Stimulated activated CD4-positive, alpha-beta T cell treated with anti-CD3 and anti-CD28 coated beads, Interleukin-2, amount 100 ng/mL, for 24 hours (primary cell): ENCODE measurements at regions not wholly inside any gene's neighbourhood (a gene's known extent, or its start where the extent isn't known, plus 50 kb on each side); places are given as distances from the start of the nearest gene placed in this dataset.
A peak's percentile ranks its signal among the peaks of the same experiment; 100 is the strongest.

ENCODE experiments used
- DNase-seq, 2 donors: peaks; one replicate each; pipeline ENCODE4 v3.0.0-alpha.2; 2020

- peak in 1 of 2 donors; percentile 9 for DNase-seq
Measured at GRCh38 chr10:78869508-78870454, 199.0 kb upstream of the ZMIZ1 start.

- DNase-seq: no peak
Measured at GRCh38 chr10:78870458-78870857, 198.3 kb upstream of the ZMIZ1 start.

GRCh38 chr10:78871796-78872195, 197.0 kb upstream of the ZMIZ1 start:
- DNase-seq: peak in 1 of 2 donors; percentile 4

GRCh38 chr10:78873413-78873812, 195.4 kb upstream of the ZMIZ1 start:
- no peak for DNase-seq

- DNase-seq: no peak
Measured at GRCh38 chr10:78875331-78875877, 193.4 kb upstream of the ZMIZ1 start.

GRCh38 chr10:78875932-78876331, 192.8 kb upstream of the ZMIZ1 start:
- DNase-seq: peak in 1 of 2 donors; percentile 6

GRCh38 chr10:78876449-78876848, 192.3 kb upstream of the ZMIZ1 start:
- DNase-seq: no peak

- DNase-seq: no peak
Measured at GRCh38 chr10:78879621-78880020, 189.1 kb upstream of the ZMIZ1 start.

- DNase-seq: no peak
Measured at GRCh38 chr10:78886129-78886528, 182.6 kb upstream of the ZMIZ1 start.

- DNase-seq: peak in 1 of 2 donors; percentile 4
Measured at GRCh38 chr10:78889536-78890063, 179.2 kb upstream of the ZMIZ1 start.

GRCh38 chr10:78890506-78890905, 178.3 kb upstream of the ZMIZ1 start:
- peak in 1 of 2 donors; percentile 10 for DNase-seq

- peak in 1 of 2 donors; percentile 11 for DNase-seq
Measured at GRCh38 chr10:78891741-78892140, 177.0 kb upstream of the ZMIZ1 start.

GRCh38 chr10:78892338-78893176, 176.2 kb upstream of the ZMIZ1 start:
- DNase-seq: peak in 1 of 2 donors; percentile 9

GRCh38 chr10:78893217-78893616, 175.5 kb upstream of the ZMIZ1 start:
- no peak for DNase-seq

GRCh38 chr10:78894089-78894840, 174.5 kb upstream of the ZMIZ1 start:
- DNase-seq: peak in 1 of 2 donors; percentile 9

- no peak for DNase-seq
Measured at GRCh38 chr10:78894841-78895195, 173.9 kb upstream of the ZMIZ1 start.

GRCh38 chr10:78895469-78895868, 173.3 kb upstream of the ZMIZ1 start:
- DNase-seq: peak in 1 of 2 donors; percentile 5

- peak in 1 of 2 donors; percentile 12 for DNase-seq
Measured at GRCh38 chr10:78896159-78896928, 172.4 kb upstream of the ZMIZ1 start.

- DNase-seq: peak in 1 of 2 donors; percentile 4
Measured at GRCh38 chr10:78898341-78899097, 170.2 kb upstream of the ZMIZ1 start.

GRCh38 chr10:78899098-78899754, 169.5 kb upstream of the ZMIZ1 start:
- peak in 1 of 2 donors; percentile 4 for DNase-seq
